HG02938 (cell line): ENCODE measurements at regions not wholly inside any gene's neighbourhood (a gene's known extent, or its start where the extent isn't known, plus 50 kb on each side); places are given as distances from the start of the nearest gene placed in this dataset.
A peak's percentile ranks its signal among the peaks of the same experiment; 100 is the strongest.
"Not testable (repeated sequence)": the region's sequence is repeated elsewhere in the genome, so short reads cannot be mapped to it uniquely, and the experiment has no call there.

Experiments
- ATAC-seq: cut with Tn5 transposase; IDR thresholded peaks from one replicate; pipeline ENCODE4 v1.9.1; 2021; ENCODE audit warnings: mild to moderate bottlenecking, moderate library complexity; ENCODE audit not compliant: unreplicated experiment

DNA sequence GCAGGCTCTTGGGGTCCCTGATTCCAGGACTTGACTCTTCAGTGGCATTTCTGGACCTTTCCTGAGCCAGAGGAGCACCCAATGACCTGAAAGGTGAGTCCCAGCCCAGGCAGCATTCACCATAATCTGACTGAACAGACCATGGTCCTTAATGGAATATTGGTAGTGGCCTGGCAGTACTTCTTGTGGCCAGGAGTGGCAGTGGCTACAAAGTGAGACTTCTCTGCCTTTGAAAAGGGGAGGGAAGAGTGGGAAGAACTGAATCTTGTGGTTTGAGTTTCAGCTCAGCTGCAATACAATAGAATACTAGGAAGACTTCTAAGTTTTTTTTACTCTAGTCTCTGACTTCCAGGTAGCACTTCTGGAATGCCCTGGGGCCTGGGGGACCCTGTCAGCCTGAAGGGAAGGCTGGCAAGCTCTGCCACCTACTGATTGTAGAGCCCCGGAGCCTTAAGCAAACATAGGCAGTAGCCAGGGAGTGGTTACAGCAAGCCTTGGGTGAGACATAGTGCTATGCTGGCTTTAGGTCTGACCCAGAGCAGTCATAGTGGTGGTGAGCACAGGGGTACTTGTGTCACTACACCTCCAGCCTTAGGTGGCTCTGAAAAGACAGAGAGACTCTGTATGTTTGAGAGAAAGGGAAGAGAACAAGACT lies 674.2 kb upstream of the MANEA start:
- no peak for ATAC-seq

DNA sequence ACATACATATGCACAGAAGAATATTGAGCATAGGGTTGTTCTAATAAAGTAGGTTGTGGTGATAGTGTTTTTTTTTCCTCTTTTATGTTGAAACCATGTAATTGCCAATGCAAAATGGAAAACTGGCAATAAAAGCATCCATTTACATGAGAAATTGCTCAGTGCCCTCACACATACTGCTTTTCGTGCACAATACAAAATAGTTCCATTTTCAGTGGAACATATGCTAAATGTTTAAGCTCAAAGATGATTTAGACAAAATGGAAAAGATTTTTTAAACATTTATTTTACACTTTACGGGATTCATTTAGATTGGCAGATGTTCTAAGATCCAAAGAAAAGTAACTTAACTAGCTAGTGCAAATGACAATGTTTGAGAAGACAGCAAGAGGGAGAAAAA lies 678.1 kb upstream of the MANEA start:
- no peak for ATAC-seq

DNA sequence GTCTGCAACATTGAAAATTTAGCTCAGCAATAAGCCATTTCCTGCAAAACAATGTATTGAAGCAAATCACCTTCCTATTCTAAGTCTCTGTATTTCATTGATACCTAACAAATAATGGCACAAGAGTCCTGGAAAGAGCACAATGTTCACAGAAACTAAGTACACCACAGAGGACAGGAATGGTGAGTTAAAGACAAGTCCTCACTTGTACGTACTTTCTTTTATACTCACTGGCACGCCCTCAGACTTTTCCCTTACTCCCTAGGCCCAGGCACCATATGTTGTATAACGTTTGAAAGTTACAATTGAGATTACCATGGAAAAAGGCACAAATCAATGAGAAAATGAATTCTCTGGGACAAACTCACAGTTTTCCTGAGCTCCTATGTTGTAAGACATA lies 683.0 kb upstream of the MANEA start:
- no peak for ATAC-seq

DNA sequence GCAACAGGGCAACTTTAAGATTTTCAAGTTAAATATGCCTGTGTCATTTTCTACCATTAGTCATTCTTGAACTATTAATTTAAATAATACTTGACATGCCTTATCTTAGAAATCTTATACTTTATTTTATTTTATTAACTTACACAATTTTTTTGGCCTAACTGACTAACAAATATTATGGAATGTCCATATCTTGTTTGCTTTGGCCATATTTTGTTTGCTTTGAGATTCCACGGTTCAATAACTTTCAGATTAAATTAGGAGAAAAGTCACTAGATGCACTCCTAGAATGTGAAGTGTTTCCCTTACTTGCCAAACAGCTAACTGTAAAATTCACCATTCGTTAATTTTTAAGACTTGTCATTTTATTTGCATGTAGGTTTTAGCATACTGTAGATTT lies 684.0 kb upstream of the MANEA start:
- no peak for ATAC-seq

DNA sequence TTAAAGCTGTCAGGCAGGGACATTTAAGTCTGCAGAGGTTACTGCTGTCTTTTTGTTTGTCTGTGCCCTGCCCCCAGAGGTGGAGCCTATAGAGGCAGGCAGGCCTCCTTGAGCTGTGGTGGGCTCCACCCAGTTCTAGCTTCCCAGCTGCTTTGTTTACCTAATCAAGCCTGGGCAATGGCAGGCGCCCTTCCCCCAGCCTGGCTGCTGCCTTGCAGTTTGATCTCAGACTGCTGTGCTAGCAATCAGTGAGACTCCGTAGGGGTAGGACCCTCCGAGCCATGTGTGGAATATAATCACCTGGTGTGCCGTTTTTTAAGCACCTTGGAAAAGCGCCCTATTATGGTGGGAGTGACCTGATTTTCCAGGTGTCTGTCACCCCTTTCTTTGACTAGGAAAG lies 703.5 kb upstream of the MANEA start:
- ATAC-seq = not testable (repeated sequence)

DNA sequence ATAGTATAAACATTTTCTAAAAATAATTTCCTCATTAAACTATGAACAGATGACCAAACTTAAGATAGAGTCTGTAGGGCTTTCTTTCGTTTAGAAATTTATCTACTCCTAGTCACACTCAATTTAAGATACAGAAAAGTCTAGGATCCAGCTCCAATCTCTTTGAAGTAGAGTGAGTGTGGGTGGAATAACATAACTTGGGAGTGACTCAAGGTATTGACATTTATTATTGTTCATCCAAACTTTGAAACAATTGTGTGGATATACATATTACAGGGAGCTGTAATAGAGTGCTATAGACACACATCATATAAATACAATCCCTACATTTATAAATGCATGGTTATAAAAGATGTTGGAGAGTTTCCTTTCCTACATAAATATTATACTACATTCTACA lies 715.2 kb upstream of the MANEA start:
- ATAC-seq = no peak

DNA sequence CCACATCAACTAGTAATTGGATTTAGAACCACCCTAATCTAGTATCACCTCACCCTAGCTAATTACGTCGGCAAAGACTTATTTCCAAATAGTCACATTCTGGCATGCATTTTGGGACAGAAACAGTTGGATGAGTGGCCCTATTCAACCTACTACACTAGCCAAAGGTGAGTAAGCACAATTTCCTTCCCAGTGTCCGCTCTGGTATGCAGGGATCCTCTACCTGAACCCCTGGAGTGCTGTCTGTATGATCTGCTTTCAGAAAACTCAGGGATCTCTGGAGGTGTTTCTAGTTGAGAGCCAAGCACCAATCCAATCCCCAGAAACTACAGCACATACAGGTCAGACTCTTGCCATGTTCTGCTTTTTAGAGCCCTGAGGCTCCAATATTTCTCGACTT lies 717.4 kb upstream of the MANEA start:
- no peak for ATAC-seq

DNA sequence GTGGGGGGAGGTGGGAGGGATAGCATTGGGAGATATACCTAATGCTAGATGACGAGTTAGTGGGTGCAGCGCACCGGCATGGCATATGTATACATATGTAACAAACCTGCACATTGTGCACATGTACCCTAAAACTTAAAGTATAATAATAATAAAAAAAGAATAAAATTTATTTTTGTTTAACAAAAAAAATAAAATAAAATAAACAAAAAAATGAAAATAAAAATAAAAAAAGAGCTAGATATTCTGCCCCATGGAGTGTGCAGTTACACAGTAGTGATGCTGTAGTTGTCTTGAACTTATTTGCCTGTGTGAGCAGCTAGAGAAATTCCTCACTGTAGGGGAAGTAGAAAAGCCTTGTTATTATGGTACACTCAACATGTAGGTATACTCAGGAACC lies 720.3 kb upstream of the MANEA start:
- not testable (repeated sequence) for ATAC-seq

DNA sequence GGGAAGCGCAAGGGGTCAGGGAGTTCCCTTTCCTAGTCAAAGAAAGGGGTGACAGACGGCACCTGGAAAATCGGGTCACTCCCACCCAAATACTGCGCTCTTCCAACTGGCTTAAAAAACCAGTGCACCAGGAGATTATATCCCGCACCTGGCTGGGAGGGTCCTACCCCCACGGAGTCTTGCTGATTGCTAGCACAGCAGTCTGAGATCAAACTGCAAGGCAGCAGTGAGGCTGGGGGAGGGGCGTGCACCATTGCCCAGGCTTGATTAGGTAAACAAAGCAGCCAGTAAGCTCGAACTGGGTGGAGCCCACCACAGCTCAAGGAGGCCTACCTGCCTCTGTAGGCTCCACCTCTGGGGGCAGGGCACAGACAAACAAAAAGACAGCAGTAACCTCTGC lies 726.0 kb upstream of the MANEA start:
- not testable (repeated sequence) for ATAC-seq

DNA sequence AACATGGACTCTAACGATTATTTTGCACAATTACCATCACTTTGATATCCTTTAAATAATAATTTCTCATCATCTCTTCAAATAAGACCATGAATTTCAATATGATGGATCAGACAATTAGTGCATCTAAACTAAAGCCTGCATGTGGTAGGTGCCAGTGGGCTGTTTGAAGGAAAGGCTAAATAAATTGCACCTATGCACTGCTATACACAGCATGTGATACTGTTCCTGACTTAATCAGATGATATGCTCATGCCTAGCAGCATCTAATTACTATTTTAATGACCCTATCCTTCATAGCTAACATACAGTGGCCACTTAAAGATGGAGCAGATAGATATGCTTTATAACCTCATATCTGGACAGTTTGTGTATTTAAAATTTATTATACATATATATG lies 731.6 kb upstream of the MANEA start:
- ATAC-seq = no peak

DNA sequence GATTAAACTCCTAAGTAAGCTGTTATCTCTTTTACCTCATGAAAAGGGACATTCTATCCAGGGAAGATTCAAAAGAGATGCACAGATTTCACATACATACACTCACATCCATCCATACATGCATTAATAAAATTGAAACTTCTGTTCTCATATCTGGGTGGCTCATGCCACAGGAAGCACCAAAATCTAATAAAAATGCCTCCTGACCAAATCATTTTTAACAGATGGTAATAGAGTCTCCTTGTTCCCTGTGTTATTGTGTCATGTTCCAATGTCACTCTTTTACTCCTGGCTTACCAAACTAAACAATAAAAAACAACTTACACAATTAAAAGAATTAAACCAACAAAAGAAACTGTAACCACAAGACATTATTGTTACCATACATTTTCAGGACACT lies 742.1 kb upstream of the MANEA start:
- ATAC-seq = no peak

DNA sequence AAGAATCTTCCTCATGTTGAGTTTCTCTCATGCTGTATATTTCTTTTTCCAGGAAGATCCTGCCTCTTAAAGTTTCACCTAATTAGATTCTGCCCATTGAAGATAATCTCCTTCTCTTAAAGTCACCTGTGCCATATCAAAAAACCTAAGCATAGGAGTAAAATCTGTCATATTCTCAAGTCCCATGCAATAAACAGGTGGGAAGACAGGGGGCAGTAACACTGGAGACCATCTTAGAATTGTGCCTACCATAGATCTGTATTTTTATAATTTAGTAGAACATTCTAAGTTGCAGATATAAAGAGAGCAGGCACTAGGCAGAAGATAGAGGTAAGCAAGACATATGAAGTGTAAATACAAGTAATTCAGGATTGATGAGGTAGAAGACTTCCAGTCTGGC lies 763.5 kb upstream of the MANEA start:
- no peak for ATAC-seq

DNA sequence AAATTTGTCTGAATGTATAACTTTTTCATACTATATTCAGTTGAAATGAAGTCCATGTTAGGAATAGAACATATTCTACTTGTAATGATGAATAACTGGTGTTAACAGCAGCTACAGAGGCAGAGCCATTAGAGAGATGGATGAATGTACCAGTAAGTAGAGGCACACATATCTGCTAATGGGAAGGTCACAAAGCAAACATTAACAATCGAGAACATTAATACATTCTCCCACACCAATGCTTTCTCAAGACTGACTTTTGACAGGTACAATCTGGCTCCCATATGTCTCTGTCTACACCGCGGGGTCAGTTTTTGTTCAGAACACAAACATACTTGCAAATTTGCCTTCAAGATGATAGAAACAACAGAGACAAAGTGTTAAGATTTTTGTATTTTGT lies 776.0 kb upstream of the MANEA start:
- ATAC-seq = no peak

DNA sequence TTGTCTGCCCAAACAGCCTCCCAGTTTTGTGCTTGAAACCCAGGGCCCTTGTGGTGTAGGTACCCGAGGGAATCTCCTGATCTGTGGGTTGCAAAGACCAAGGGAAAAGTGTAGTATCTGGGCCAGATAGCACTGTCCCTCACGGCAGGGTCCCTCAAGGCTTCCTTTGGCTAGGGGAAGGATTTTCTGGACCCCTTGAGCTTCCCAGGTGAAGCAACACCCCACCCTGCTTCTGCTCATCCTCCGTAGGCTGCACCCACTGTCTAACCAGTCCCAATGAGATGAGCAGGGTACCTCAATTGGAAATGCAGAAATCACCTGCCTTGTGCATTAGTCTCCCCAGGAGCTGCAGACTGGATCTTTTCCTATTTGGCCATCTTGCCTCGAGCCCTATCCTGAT lies 791.8 kb upstream of the MANEA start:
- no peak for ATAC-seq

DNA sequence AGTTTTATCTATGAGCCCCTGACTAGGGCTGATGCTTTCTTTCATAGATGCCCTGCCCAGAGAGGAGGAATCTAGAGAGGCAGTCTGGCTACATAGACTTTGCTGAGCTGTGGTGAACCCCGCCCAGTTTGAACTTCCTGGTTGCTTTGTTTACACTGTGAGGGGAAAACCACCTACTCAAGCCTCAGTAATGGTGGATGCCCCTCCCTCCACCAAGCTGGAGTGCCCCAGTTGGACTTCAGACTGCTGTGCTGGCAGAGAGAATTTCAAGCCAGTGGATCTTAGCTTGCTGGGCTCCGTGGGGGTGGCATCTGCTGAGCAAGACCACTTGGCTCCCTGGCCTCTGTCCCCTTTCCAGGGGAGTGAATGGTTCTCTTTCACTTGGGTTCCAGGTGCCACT lies 792.3 kb upstream of the MANEA start:
- ATAC-seq = not testable (repeated sequence)

DNA sequence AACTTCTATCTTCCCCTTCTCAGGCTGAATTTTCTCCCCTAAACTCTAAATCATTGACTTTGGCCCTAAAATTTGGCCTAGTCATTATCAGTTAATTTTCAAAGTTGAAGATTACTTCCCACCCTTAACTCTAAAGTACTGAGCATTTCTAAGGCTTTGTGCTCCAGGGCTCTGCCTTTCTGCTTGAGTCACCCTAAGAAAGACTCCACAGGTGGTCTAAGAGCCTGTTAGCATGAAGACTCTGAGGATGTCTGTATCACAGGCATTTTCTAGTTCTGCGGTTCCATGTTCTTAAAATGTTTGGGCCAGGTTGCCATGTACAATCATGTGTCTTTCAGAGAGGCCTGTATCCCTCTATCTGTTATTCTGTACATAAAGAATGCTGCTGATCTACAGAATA lies 808.1 kb upstream of the MANEA start:
- no peak for ATAC-seq

DNA sequence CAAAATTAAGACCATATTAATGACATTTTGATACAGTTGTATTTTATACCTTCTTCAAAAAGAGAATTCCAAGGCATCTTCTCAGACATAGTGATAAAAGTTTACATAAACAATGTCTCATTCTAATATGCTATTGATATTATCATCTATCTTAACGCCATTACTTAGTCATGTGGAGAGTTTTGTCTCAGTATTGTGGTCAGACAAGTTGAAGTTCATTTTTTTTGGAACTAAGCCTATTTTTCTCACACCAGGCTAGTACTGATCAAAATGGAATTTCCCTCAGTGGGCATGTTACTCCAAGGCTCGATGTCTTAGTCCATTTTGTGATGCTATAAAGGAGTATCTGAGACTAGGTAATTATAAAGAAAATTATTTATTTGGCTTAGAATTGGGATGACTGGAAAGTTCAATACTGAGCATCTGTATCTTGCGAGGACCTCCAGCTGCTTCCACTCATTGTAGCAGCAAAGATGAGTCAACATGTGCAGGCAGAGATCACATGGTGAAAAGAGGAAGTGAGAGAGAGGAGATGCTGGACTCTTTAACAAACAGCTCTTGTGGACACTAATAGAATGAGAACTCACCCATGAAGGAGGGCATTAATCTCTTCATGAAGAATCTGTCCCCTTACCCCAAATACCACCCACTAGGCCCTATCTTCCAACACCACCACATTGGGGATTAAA lies 825.5 kb upstream of the MANEA start:
- peak; percentile 96 for ATAC-seq

DNA sequence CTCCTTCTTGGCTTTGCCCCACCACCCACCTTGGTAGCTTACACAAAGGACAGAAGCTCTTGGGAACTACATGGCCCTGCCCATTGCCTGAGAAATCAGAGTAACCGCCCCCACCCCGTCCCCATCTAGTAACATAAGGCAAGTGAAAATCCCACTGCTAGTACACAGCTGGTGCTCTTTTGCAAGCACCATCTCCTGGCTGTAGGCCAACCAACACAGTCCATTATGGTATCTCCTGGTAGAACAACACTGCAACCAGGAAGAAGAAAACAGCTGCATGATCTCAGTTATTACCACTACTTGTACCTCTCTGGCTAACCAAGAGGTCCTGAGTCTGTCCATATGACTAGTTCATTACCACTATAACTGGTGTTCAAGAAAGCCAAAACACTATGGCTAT lies 841.1 kb upstream of the MANEA start:
- no peak for ATAC-seq

DNA sequence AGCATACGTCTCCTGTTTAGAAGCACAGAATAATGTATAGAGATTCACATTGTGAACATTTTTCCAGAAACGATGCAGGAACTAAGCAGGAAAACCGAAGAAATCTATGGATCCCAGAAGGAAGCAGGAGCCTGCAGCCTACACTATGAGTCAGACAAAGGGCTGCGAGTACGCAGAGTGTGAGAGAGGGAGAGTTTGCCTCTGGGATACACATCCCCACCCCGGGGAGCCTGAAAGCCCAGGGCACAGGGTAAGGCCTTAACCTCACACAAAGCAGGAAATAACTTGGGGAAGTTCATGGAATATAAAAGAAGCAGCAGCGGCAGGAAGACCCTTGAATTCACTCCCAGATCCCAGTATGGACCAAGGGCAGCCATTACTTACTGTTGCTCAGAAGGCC lies 842.1 kb upstream of the MANEA start:
- ATAC-seq = no peak

DNA sequence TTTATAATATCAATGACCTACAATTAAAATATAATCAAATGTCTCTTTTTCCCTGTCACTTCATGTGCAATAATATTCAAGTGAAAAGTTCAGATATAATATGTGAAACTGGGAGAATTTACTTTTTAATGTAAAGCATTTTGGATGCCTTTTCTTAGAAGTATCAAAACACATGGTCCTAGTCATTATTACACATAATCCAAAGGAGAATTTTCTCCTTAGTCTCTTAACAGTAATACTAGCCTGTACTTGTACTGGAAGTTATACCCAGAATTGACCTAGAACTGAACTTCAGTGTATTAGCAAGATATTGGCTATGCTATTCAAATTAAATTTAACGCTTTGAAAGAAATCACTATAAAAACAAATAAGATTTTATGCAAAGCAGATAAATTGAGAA lies 842.6 kb upstream of the MANEA start:
- ATAC-seq = no peak

DNA sequence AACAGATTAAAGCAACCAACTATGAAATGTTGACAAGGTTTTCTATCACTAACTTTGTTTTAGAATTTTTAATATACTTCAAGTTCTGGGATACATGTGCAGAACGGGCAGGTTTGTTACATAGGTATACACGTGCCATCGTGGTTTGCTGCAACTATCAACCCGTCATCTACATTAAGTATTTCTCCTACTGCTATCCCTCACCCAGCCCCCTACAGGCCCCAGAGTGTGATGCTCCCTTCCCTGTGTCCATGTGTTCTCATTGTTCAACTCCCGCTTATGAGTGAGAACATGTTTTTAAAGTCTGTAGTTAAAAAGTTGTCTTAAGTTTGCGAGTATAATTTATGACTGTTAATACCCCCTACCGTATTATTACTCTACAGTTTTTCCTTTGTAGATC lies 844.3 kb upstream of the MANEA start:
- no peak for ATAC-seq

DNA sequence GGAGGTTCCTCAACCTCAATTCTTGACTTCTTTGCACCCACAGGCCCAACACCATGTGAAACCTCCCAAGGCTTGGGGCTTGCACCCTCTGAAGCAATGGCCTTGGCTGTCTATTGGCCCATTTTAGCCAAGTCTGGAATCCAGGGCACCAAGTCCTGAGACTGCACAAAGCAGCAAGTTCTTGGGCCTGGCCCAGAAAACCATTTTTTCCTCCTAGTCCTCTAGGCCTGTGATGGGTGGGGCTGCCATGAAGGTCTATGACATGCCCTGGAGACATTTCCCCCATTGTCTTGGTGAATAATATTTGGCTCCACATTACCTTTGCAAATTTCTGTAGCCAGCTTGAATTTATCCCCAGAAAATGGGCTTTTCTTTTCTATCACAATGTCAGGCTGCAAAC lies 849.6 kb upstream of the MANEA start:
- no peak for ATAC-seq

DNA sequence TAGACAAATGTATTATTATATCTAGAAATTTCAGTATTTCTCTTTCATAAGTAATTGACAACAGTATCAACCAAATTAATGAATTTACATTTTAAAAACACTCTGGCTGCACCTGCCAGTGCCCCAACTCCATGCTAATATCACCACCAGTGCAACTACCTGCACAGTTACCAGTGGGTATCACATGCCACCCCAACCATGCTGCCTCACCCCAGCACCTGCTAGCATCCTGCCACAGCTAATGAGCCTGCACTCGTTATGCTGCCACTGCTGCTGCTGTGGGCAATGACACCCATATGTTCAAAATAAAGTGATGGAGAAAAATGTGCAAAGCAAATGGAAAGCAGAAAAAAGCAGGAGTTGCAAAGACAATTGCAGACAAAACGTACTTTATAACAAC lies 855.9 kb upstream of the MANEA start:
- no peak for ATAC-seq
